Mesenchymal stem cell (in vitro differentiated cells and primary cell): ENCODE measurements at regions not wholly inside any gene's neighbourhood (a gene's known extent, or its start where the extent isn't known, plus 50 kb on each side); places are given as distances from the start of the nearest gene placed in this dataset.
"Not testable (repeated sequence)": the region's sequence is repeated elsewhere in the genome, so short reads cannot be mapped to it uniquely, and the experiment has no call there.

Source experiments
- DNase-seq: peaks from one replicate; pipeline ENCODE4 v3.0.0-alpha.2; 2013
- H2AFZ ChIP-seq: one replicate; pipeline ENCODE4 v1.6.1; 2013; ENCODE audit warnings: low read depth, mild to moderate bottlenecking, control low read depth, inconsistent platforms, low read length, moderate library complexity
- H2AK5ac ChIP-seq: 2 replicates; pipeline ENCODE4 v1.6.1; 2013; ENCODE audit warnings: low read length, moderate library complexity, mild to moderate bottlenecking, inconsistent platforms; ENCODE audit not compliant: severe bottlenecking
- H2BK120ac ChIP-seq: one replicate; pipeline ENCODE4 v1.6.1; 2013; ENCODE audit warnings: low read depth, mild to moderate bottlenecking, inconsistent platforms, low read length, moderate library complexity
- H2BK12ac ChIP-seq, 2 experiments: one replicate each; pipeline ENCODE4 v1.6.1; 2013; ENCODE audit warnings: inconsistent platforms in 2 of 2, low read length in 2 of 2, mild to moderate bottlenecking in 2 of 2, moderate library complexity in 2 of 2, control low read depth in 1 of 2
- H2BK15ac ChIP-seq: one replicate; pipeline ENCODE4 v1.6.1; 2013; ENCODE audit warnings: mild to moderate bottlenecking, low read depth, inconsistent platforms; ENCODE audit not compliant: poor library complexity, severe bottlenecking
- H2BK5ac ChIP-seq: 2 replicates; pipeline ENCODE4 v1.6.1; 2013; ENCODE audit warnings: low read depth, mild to moderate bottlenecking, low read length, control low read depth, inconsistent platforms; ENCODE audit not compliant: poor library complexity, severe bottlenecking
- H3K14ac ChIP-seq, 2 experiments: one replicate each; pipeline ENCODE4 v1.6.1; 2013; ENCODE audit warnings: inconsistent platforms in 2 of 2, low read length in 2 of 2, control low read depth in 1 of 2, mild to moderate bottlenecking in 1 of 2, moderate library complexity in 1 of 2
- H3K18ac ChIP-seq, 2 experiments: one replicate each; pipeline ENCODE4 v1.6.1; 2013; ENCODE audit warnings: inconsistent platforms in 2 of 2, low read length in 2 of 2, control low read depth in 1 of 2, low read depth in 1 of 2, mild to moderate bottlenecking in 1 of 2
- H3K23ac ChIP-seq, 2 experiments: one replicate each; pipeline ENCODE4 v1.6.1; 2013; ENCODE audit warnings: inconsistent platforms in 2 of 2, low read length in 2 of 2, mild to moderate bottlenecking in 2 of 2, moderate library complexity in 2 of 2, control low read depth in 1 of 2
- H3K27ac ChIP-seq: 2 replicates; pipeline ENCODE4 v1.5.1; 2013; ENCODE audit warnings: mild to moderate bottlenecking, moderate library complexity, low read length, control low read depth, inconsistent platforms; ENCODE audit not compliant: poor library complexity, severe bottlenecking
- H3K27me3 ChIP-seq, 2 experiments: 2 replicates each; pipeline versions ENCODE4 v1.6.1 to v1.7.0; 2013; ENCODE audit warnings: low read length in 2 of 2, mild to moderate bottlenecking in 2 of 2, moderate library complexity in 2 of 2, control low read depth in 1 of 2, inconsistent platforms in 1 of 2; ENCODE audit not compliant: control insufficient read depth in 1 of 2, insufficient read depth in 1 of 2
- H3K36me3 ChIP-seq, 2 experiments: 2 replicates each; pipeline versions ENCODE4 v1.6.1 to v1.7.0; 2013; ENCODE audit warnings: low read length in 2 of 2, control low read depth in 1 of 2, inconsistent platforms in 1 of 2, low read depth in 1 of 2, mild to moderate bottlenecking in 1 of 2; ENCODE audit not compliant: insufficient read depth in 2 of 2, control insufficient read depth in 1 of 2
- H3K4ac ChIP-seq, 2 experiments: one replicate each; pipeline ENCODE4 v1.6.1; 2013; ENCODE audit warnings: inconsistent platforms in 2 of 2, low read length in 2 of 2, mild to moderate bottlenecking in 2 of 2, moderate library complexity in 2 of 2, control low read depth in 1 of 2, low read depth in 1 of 2
- H3K4me1 ChIP-seq: 2 replicates; pipeline ENCODE4 v1.6.1; 2013; ENCODE audit warnings: low read depth, low read length, control low read depth; ENCODE audit not compliant: control insufficient read depth, insufficient read depth
- H3K4me2 ChIP-seq: 2 replicates; pipeline ENCODE4 v1.6.1; 2013; ENCODE audit warnings: low read length, mild to moderate bottlenecking, inconsistent platforms; ENCODE audit not compliant: poor library complexity, severe bottlenecking
- H3K4me3 ChIP-seq, 2 experiments: 2 replicates each; pipeline versions ENCODE4 v1.5.1 to v1.7.0; 2013; ENCODE audit warnings: low read length in 2 of 2, mild to moderate bottlenecking in 2 of 2, control low read depth in 1 of 2, low read depth in 1 of 2; ENCODE audit not compliant: insufficient read depth in 1 of 2
- H3K79me1 ChIP-seq: replicated peaks from 2 replicates; pipeline ENCODE4 v1.6.1; 2013; ENCODE audit warnings: mild to moderate bottlenecking, control low read depth, low read length, inconsistent platforms; ENCODE audit not compliant: poor library complexity, severe bottlenecking
- H3K9ac ChIP-seq: 2 replicates; pipeline ENCODE4 v1.7.0; 2013; ENCODE audit warnings: mild to moderate bottlenecking, low read length, moderate library complexity
- H3K9me3 ChIP-seq: 2 replicates; pipeline ENCODE4 v1.7.0; 2013; ENCODE audit warnings: mild to moderate bottlenecking, low read length; ENCODE audit not compliant: control insufficient read depth
- H4K8ac ChIP-seq: one replicate; pipeline ENCODE4 v1.6.1; 2013; ENCODE audit warnings: inconsistent platforms, mild to moderate bottlenecking, low read length, moderate library complexity
- H4K91ac ChIP-seq: one replicate; pipeline ENCODE4 v1.6.1; 2013; ENCODE audit warnings: mild to moderate bottlenecking, low read length, inconsistent platforms
- WGBS: methylation state at CpG from one replicate; pipeline ENCODE4 v1.1.7; 2013; ENCODE audit warnings: mixed read lengths; 5-methylcytosine and 5-hydroxymethylcytosine counted together

- H2BK5ac ChIP-seq: no peak overlapping the region
Observed at GRCh38 chr9:12314589-12314988, 378.6 kb upstream of the TYRP1 start.

GRCh38 chr9:12318732-12319685 is 374.2 kb upstream of the TYRP1 start:
- no peak for DNase-seq
- H2AK5ac ChIP-seq: no peak overlapping the region
- peaks cover 5% of the 10 kb centered on the region for H3K9me3 ChIP-seq
- H4K8ac ChIP-seq: no peak overlapping the region
- H3K79me1 ChIP-seq: no peaks in the 10 kb centered on the region
- no peak overlapping the region for H2BK5ac ChIP-seq
- no peak overlapping the region for H4K91ac ChIP-seq
- no peak overlapping the region for H2AFZ ChIP-seq
- H3K4ac ChIP-seq: no peak overlapping the region
- 95% methylated on average over 3 of the region's 4 CpGs for WGBS
- no peaks in the 10 kb centered on the region for H3K27me3 ChIP-seq
- H3K14ac ChIP-seq: no peak overlapping the region
- no peaks in the 10 kb centered on the region for H3K4me1 ChIP-seq
- no peak overlapping the region for H3K23ac ChIP-seq
- no peak overlapping the region for H2BK120ac ChIP-seq
- H3K27ac ChIP-seq: no peak overlapping the region
- no peak overlapping the region for H3K9ac ChIP-seq
- H2BK12ac ChIP-seq: no peak overlapping the region
- H3K4me2 ChIP-seq: no peak overlapping the region
- H2BK15ac ChIP-seq: no peak overlapping the region
- H3K36me3 ChIP-seq: no peaks in the 10 kb centered on the region
- no peak overlapping the region for H3K4me3 ChIP-seq
- no peak overlapping the region for H3K18ac ChIP-seq

More at GRCh38 chr9:12314589-12314988, 378.6 kb upstream of the TYRP1 start:
- no peak for DNase-seq
- H3K4me2 ChIP-seq: no peak overlapping the region
- no peak overlapping the region for H3K4ac ChIP-seq
- no peak overlapping the region for H3K23ac ChIP-seq
- H2AK5ac ChIP-seq: no peak overlapping the region
- 69% methylated on average over 4 of the region's 4 CpGs for WGBS
- H2BK12ac ChIP-seq: no peak overlapping the region
- no peak overlapping the region for H2BK15ac ChIP-seq
- H3K9ac ChIP-seq: no peak overlapping the region
- H3K18ac ChIP-seq: no peak overlapping the region
- H4K8ac ChIP-seq: no peak overlapping the region
- H3K27ac ChIP-seq: no peak overlapping the region
- no peaks in the 10 kb centered on the region for H3K27me3 ChIP-seq
- H3K79me1 ChIP-seq: no peaks in the 10 kb centered on the region
- H3K36me3 ChIP-seq: no peaks in the 10 kb centered on the region
- H4K91ac ChIP-seq: no peak overlapping the region
- no peak overlapping the region for H3K4me3 ChIP-seq
- no peak overlapping the region for H3K14ac ChIP-seq
- peaks cover 6% of the 10 kb centered on the region for H3K9me3 ChIP-seq
- H3K4me1 ChIP-seq: no peaks in the 10 kb centered on the region
- no peak overlapping the region for H2AFZ ChIP-seq
- no peak overlapping the region for H2BK120ac ChIP-seq

GRCh38 chr9:12329623-12329985 is 363.6 kb upstream of the TYRP1 start:
- Histone ChIP-seq H3K27me3 (no peaks in the 10 kb centered on the region), H2AFZ (no peak overlapping the region), H3K9me3 (no peaks in the 10 kb centered on the region), H4K91ac (no peak overlapping the region), H2BK5ac (no peak overlapping the region), H3K4me3 (no peak overlapping the region), H2AK5ac (no peak overlapping the region), H3K4me1 (no peaks in the 10 kb centered on the region), H3K14ac (no peak overlapping the region), H3K4me2 (no peak overlapping the region), H3K18ac (no peak overlapping the region), H2BK12ac (no peak overlapping the region), H3K36me3 (no peaks in the 10 kb centered on the region), H3K27ac (no peak overlapping the region), H2BK120ac (no peak overlapping the region), H3K9ac (no peak overlapping the region), H3K4ac (no peak overlapping the region), H3K79me1 (no peaks in the 10 kb centered on the region), H4K8ac (no peak overlapping the region), H2BK15ac (no peak overlapping the region), H3K23ac (no peak overlapping the region)
- DNase-seq: no peak
- WGBS: 46% methylated on average over 2 of the region's 5 CpGs

GRCh38 chr9:12333966-12334365 is 359.2 kb upstream of the TYRP1 start:
- H2BK5ac ChIP-seq, H2AK5ac ChIP-seq, DNase-seq, H2BK15ac ChIP-seq, H3K4me3 ChIP-seq, H2AFZ ChIP-seq, H3K4me2 ChIP-seq, H3K4me1 ChIP-seq, H4K91ac ChIP-seq, H3K14ac ChIP-seq, H3K4ac ChIP-seq, H3K18ac ChIP-seq, H3K36me3 ChIP-seq, H3K9me3 ChIP-seq, H4K8ac ChIP-seq, H2BK120ac ChIP-seq, H3K23ac ChIP-seq, H3K27me3 ChIP-seq, H2BK12ac ChIP-seq, H3K79me1 ChIP-seq, H3K9ac ChIP-seq, H3K27ac ChIP-seq: not testable (repeated sequence)
- 88% methylated on average over 17 of the region's 26 CpGs for WGBS
